GM10248 (cell line): ENCODE measurements at regions not wholly inside any gene's neighbourhood (a gene's known extent, or its start where the extent isn't known, plus 50 kb on each side); places are given as distances from the start of the nearest gene placed in this dataset.

Experiments used
- CTCF ChIA-PET: fragments of 300-600 bp; sonication (Branson Sonifier 250); formaldehyde crosslinking; extraction: SDS; loops from one replicate; lab custom pipeline; 2021; ENCODE audit warnings: antibody characterized with exemption; lab: Yijun Ruan, JAX
- POLR2A ChIA-PET: fragments of 350-650 bp; sonication (Branson Sonifier 250); formaldehyde crosslinking; extraction: SDS; loops from one replicate; lab custom pipeline; 2020; ENCODE audit warnings: antibody characterized with exemption; lab: Yijun Ruan, JAX
- DNase-seq: peaks from one replicate; pipeline ENCODE4 v3.0.0; 2012; ENCODE audit errors: extremely low spot score
- CTCF ChIP-seq: IDR thresholded peaks from 2 replicates; pipeline ENCODE4 v1.5.1; 2012; ENCODE audit warnings: mild to moderate bottlenecking, low read depth; ENCODE audit errors: extremely low read depth, missing control alignments, control extremely low read depth

GRCh38 chr7:22008683-22009082, 63.0 kb upstream of the CDCA7L start:
- CTCF ChIA-PET: no interaction called here
- no peak for TF ChIP-seq CTCF
- no peak for DNase-seq
- POLR2A ChIA-PET: no interaction called here

GRCh38 chr7:22008087-22008486, 62.4 kb upstream of the CDCA7L start:
- DNase-seq: no peak
- POLR2A ChIA-PET: no interaction called here
- no peak for TF ChIP-seq CTCF
- CTCF ChIA-PET: no interaction called here

GRCh38 chr7:22005151-22005550, 59.5 kb upstream of the CDCA7L start:
- ChIA-PET POLR2A (no interaction called here), CTCF (no interaction called here)
- no peak for TF ChIP-seq CTCF
- DNase-seq: no peak

GRCh38 chr7:22002726-22003125, 57.0 kb upstream of the CDCA7L start:
- ChIA-PET CTCF (interaction anchor here (0.8 to 2.3 kb wide), 5 partner anchors 7 to 270 kb away, joined by 3 to 8 read pairs (median 3); no protein-coding TSS in a partner anchor), POLR2A (no interaction called here)
- no peak for DNase-seq
- no peak for TF ChIP-seq CTCF

- DNase-seq: peak; percentile 67
- peak; percentile 66 for TF ChIP-seq CTCF
- ChIA-PET CTCF (interaction anchor here (0.7 to 2.3 kb wide), 15 partner anchors 9 to 269 kb away, joined by 3 to 9 read pairs (median 3); no protein-coding TSS in a partner anchor), POLR2A (no interaction called here)
These were observed 55.8 kb upstream of the CDCA7L start for GRCh38 chr7:22001345-22002004.

GRCh38 chr7:21999896-22000295, 54.2 kb upstream of the CDCA7L start:
- ChIA-PET CTCF (interaction anchor here (0.8 to 1.1 kb wide), 3 partner anchors 31 to 227 kb away, joined by 3 to 4 read pairs (median 4); no protein-coding TSS in a partner anchor), POLR2A (interaction anchor here (0.7 kb wide), 1 partner anchor 30 kb away, joined by 7 read pairs; no protein-coding TSS in a partner anchor)
- no peak for DNase-seq
- TF ChIP-seq CTCF: no peak
